ENCODE measurements at regions not wholly inside any gene's neighbourhood (a gene's known extent, or its start where the extent isn't known, plus 50 kb on each side); places are given as distances from the start of the nearest gene placed in this dataset.

GRCh38 chr1:164470996-164471395 lies 88.0 kb upstream of the PBX1 start:
- TF ChIP-seq CTCF (IDR thresholded peaks at IDR 0.05) (no peak), POLR2A (IDR thresholded peaks at IDR 0.05) (no peak)
